Lower lobe of right lung (tissue), 2 donors: ENCODE measurements at regions not wholly inside any gene's neighbourhood (a gene's known extent, or its start where the extent isn't known, plus 50 kb on each side); places are given as distances from the start of the nearest gene placed in this dataset.
"Not testable (repeated sequence)": the region's sequence is repeated elsewhere in the genome, so short reads cannot be mapped to it uniquely, and the experiment has no call there.

Experiments used
- ATAC-seq, 2 donors: fragments of 200-7000 bp; cut with Tn5 transposase; one replicate each; pipeline ENCODE4 v1.9.1; 2020 to 2022; ENCODE audit warnings: mild to moderate bottlenecking in 2 of 2, moderate library complexity in 2 of 2
- DNase-seq: peaks from one replicate; pipeline ENCODE4 v3.0.0-alpha.2; 2020
- H3K27ac ChIP-seq: fragments of 200-600 bp; one replicate; pipeline ENCODE4 v1.8.0; 2022
- H3K27me3 ChIP-seq: fragments of 200-600 bp; one replicate; pipeline ENCODE4 v1.8.0; 2022; ENCODE audit warnings: low read depth
- H3K36me3 ChIP-seq: fragments of 200-600 bp; one replicate; pipeline ENCODE4 v1.8.0; 2022; ENCODE audit warnings: mild to moderate bottlenecking
- H3K4me1 ChIP-seq: fragments of 200-600 bp; one replicate; pipeline ENCODE4 v1.8.0; 2022
- H3K4me3 ChIP-seq: fragments of 200-600 bp; one replicate; pipeline ENCODE4 v1.8.0; 2022; ENCODE audit warnings: mild to moderate bottlenecking
- H3K9me3 ChIP-seq: fragments of 200-600 bp; one replicate; pipeline ENCODE4 v1.8.0; 2022
- CTCF ChIP-seq: fragments of 200-600 bp; IDR thresholded peaks from one replicate; pipeline ENCODE4 v1.8.0; 2022; ENCODE audit warnings: antibody characterized with exemption, mild to moderate bottlenecking
- intact Hi-C: fragments of 100-400 bp; cut with DNase I; formaldehyde crosslinking; loops from one replicate; pipeline ENCODE4 v1.11.0; 2022
- donor health status: DM: no; HTN: yes; CAD: no; lungs with severe emphysema.

- Histone ChIP-seq H3K4me1 (no peaks in the 10 kb centered on the region), H3K27ac (no peak overlapping the region), H3K36me3 (no peaks in the 10 kb centered on the region), H3K27me3 (no peaks in the 10 kb centered on the region), H3K4me3 (no peak overlapping the region), H3K9me3 (no peaks in the 10 kb centered on the region)
- no peak for TF ChIP-seq CTCF
- no peak for ATAC-seq
- no peak for DNase-seq
- intact Hi-C loops, result no loop called here
Measured at GRCh38 chrY:7515812-7516211, 604.3 kb upstream of the AMELY start.

DNA sequence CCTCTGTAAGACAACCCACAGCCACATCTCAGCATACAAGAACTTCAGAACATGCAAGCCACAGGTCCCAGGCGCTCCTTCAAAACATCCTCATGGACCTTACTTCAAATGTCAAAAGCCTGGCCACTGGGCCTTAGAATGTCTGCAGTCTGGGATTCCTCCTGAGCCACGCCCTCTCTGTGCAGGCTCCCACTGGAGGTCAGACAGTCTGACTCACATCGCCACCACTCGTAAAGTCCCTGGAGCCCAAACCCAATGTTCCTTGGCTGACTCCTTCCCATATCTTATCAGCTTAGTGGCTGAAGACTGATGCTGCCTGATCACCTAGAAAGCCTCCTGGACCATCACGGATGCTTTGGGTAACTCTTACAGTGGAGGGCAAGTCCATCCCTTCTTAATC is 591.3 kb upstream of the AMELY start:
- ATAC-seq (no peak), DNase-seq (no peak)
- Histone ChIP-seq H3K27me3 (no peaks in the 10 kb centered on the region), H3K4me1 (no peaks in the 10 kb centered on the region), H3K9me3 (no peaks in the 10 kb centered on the region), H3K36me3 (no peaks in the 10 kb centered on the region), H3K4me3 (no peak overlapping the region), H3K27ac (no peak overlapping the region)
- intact Hi-C loops, result no loop called here
- no peak for TF ChIP-seq CTCF

- Histone ChIP-seq H3K27ac (no peak overlapping the region), H3K4me3 (no peak overlapping the region), H3K4me1 (no peaks in the 10 kb centered on the region), H3K27me3 (no peaks in the 10 kb centered on the region), H3K9me3 (no peaks in the 10 kb centered on the region), H3K36me3 (no peaks in the 10 kb centered on the region)
- ATAC-seq (no peak), DNase-seq (no peak)
- intact Hi-C loops, result no loop called here
- no peak for TF ChIP-seq CTCF
Measured at GRCh38 chrY:7501236-7501635, 589.7 kb upstream of the AMELY start.

- no peak for TF ChIP-seq CTCF
- ATAC-seq, result no peak
- H3K4me1 ChIP-seq, result no peaks in the 10 kb centered on the region
- no peaks in the 10 kb centered on the region for H3K27me3 ChIP-seq
- H3K4me3 ChIP-seq, result no peak overlapping the region
- no peaks in the 10 kb centered on the region for H3K36me3 ChIP-seq
- no peak overlapping the region for H3K27ac ChIP-seq
- DNase-seq, result no peak
- intact Hi-C loops, result no loop called here
- H3K9me3 ChIP-seq, result no peaks in the 10 kb centered on the region
Measured at GRCh38 chrY:7496001-7496400, 584.4 kb upstream of the AMELY start.

- ATAC-seq, intact Hi-C loops, DNase-seq, H3K27me3 ChIP-seq, H3K36me3 ChIP-seq, H3K9me3 ChIP-seq, H3K27ac ChIP-seq, H3K4me3 ChIP-seq, H3K4me1 ChIP-seq: not testable (repeated sequence)
Measured at GRCh38 chrY:7484455-7485285, 573.1 kb upstream of the AMELY start.

DNA sequence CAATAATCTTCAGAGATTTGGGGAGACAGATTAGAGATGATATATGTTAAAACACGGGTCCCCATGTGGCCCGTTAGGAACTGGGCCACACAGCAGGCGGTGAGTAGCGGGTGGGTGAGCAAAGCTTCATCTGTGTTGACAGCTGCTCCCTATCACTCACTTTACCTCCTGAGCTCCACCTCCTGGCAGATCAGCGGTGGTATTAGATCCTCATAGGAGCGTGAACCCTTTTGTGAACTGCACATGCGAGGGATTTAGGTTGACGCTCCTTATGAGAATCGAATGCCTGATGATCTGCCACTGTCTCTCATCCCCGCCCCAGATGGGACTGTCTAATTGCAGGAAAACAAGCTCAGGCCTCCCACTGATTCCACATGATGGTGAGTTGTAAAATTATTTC is 560.4 kb upstream of the AMELY start:
- no peak overlapping the region for H3K27ac ChIP-seq
- H3K36me3 ChIP-seq, result no peaks in the 10 kb centered on the region
- no peak for TF ChIP-seq CTCF
- intact Hi-C loops, result no loop called here
- no peaks in the 10 kb centered on the region for H3K9me3 ChIP-seq
- ATAC-seq (no peak), DNase-seq (no peak)
- no peak overlapping the region for H3K4me3 ChIP-seq
- no peaks in the 10 kb centered on the region for H3K4me1 ChIP-seq
- H3K27me3 ChIP-seq, result no peaks in the 10 kb centered on the region
